ENCODE measurements at regions not wholly inside any gene's neighbourhood (a gene's known extent, or its start where the extent isn't known, plus 50 kb on each side); places are given as distances from the start of the nearest gene placed in this dataset.
"Not testable (repeated sequence)": the region's sequence is repeated elsewhere in the genome, so short reads cannot be mapped to it uniquely, and the experiment has no call there.

GRCh38 chr1:22336696-22337545 is 114.7 kb upstream of the ZBTB40 start:
- not testable (repeated sequence) for DNase-seq

GRCh38 chr1:22338071-22338765 is 113.4 kb upstream of the ZBTB40 start:
- DNase-seq, result no peak

GRCh38 chr1:22339237-22339636 is 112.4 kb upstream of the ZBTB40 start:
- DNase-seq, result no peak

- DNase-seq, result no peak
Measured at GRCh38 chr1:22340066-22340465, 111.6 kb upstream of the ZBTB40 start.

GRCh38 chr1:22340873-22341272 is 110.8 kb upstream of the ZBTB40 start:
- DNase-seq, result no peak

GRCh38 chr1:22341791-22342605 is 109.7 kb upstream of the ZBTB40 start:
- DNase-seq, result no peak

GRCh38 chr1:22342734-22343191 is 108.9 kb upstream of the ZBTB40 start:
- no peak for DNase-seq

GRCh38 chr1:22343456-22344328 is 108.0 kb upstream of the ZBTB40 start:
- DNase-seq, result no peak

- no peak for DNase-seq
Measured at GRCh38 chr1:22344329-22344630, 107.4 kb upstream of the ZBTB40 start.

- DNase-seq, result no peak
Measured at GRCh38 chr1:22344851-22345560, 106.6 kb upstream of the ZBTB40 start.

GRCh38 chr1:22347854-22348760 is 103.5 kb upstream of the ZBTB40 start:
- DNase-seq, result no peak

GRCh38 chr1:22349362-22350043 is 102.1 kb upstream of the ZBTB40 start:
- no peak for DNase-seq

- DNase-seq, result no peak
Measured at GRCh38 chr1:22350171-22350923, 101.3 kb upstream of the ZBTB40 start.

GRCh38 chr1:22350924-22351767 is 100.5 kb upstream of the ZBTB40 start:
- no peak for DNase-seq

GRCh38 chr1:22351768-22352080 is 99.9 kb upstream of the ZBTB40 start:
- no peak for DNase-seq

GRCh38 chr1:22352355-22352754 is 99.3 kb upstream of the ZBTB40 start:
- no peak for DNase-seq

- no peak for DNase-seq
Measured at GRCh38 chr1:22352896-22353295, 98.8 kb upstream of the ZBTB40 start.

GRCh38 chr1:22359427-22359826 is 92.2 kb upstream of the ZBTB40 start:
- no peak for DNase-seq

All from bone marrow (tissue), 2 donors.